ENCODE measurements at regions not wholly inside any gene's neighbourhood (a gene's known extent, or its start where the extent isn't known, plus 50 kb on each side); places are given as distances from the start of the nearest gene placed in this dataset.

GRCh38 chr5:75885321-75885720, 168.1 kb upstream of the POC5 start:
- H4K8ac ChIP-seq (ENCODE audit: extremely low read depth, insufficient read depth, low read length), result no peak overlapping the region
- no peak overlapping the region for H2BK15ac ChIP-seq (ENCODE audit: low read length)
- no peak overlapping the region for H2BK120ac ChIP-seq (replicated peaks; ENCODE audit: low read depth, low read length)
- no peak overlapping the region for H2AK5ac ChIP-seq (ENCODE audit: low read depth, low read length)
- no peak overlapping the region for H3K4me3 ChIP-seq (ENCODE audit: extremely low read depth in 1 of 4, insufficient read depth in 2 of 4, low read depth in 3 of 4, low read length in 4 of 4)
- 83% methylated on average over 1 of the region's 1 CpG; no CpG with 5 or more reads in 1 of the 2 experiments for WGBS, 2 experiments (ENCODE audit: extremely low coverage in 1 of 2, insufficient coverage in 1 of 2, insufficient read length in 1 of 2, insufficient replicate concordance in 2 of 2, low coverage in 1 of 2, low lambda C conversion rate in 2 of 2, missing lambda C conversion rate in 1 of 2)
- no peak overlapping the region for H3K23ac ChIP-seq (ENCODE audit: insufficient read length)
- no peaks in the 10 kb centered on the region for H3K36me3 ChIP-seq (ENCODE audit: control insufficient read depth in 2 of 4, insufficient read depth in 4 of 4, low read length in 3 of 4)
- no peak overlapping the region for H3K9ac ChIP-seq (replicated peaks in 1 of 4; ENCODE audit: extremely low read depth in 1 of 4, low read depth in 3 of 4, low read length in 3 of 4)
- no peak overlapping the region for H4K5ac ChIP-seq (ENCODE audit: insufficient read length, low read depth, low read length)
- peak overlapping the region; percentile 85 for H2AFZ ChIP-seq (ENCODE audit: low read length)
- ChIA-PET CTCF (ENCODE audit: partially characterized antibody) (interaction anchor here (0.6 to 3.6 kb wide), 27 partner anchors 10 to 788 kb away, joined by 3 to 21 read pairs (median 4); no protein-coding TSS in a partner anchor), POLR2A (ENCODE audit: partially characterized antibody) (no interaction called here)
- no peaks in the 10 kb centered on the region for H4K20me1 ChIP-seq (replicated peaks in 1 of 2; ENCODE audit: control insufficient read depth in 1 of 2, insufficient read depth in 2 of 2, low read length in 2 of 2)
- no peak overlapping the region for H2BK20ac ChIP-seq (ENCODE audit: low read length)
- no peak overlapping the region for H2BK12ac ChIP-seq (ENCODE audit: low read depth, low read length)
- H3K56ac ChIP-seq (replicated peaks; ENCODE audit: insufficient read length, low read depth, low read length), result no peak overlapping the region
- no peak overlapping the region for H3K27ac ChIP-seq (ENCODE audit: low read depth, low read length)
- no peak overlapping the region for H3K18ac ChIP-seq (ENCODE audit: extremely low read depth, low read length)
- H4K91ac ChIP-seq (replicated peaks; ENCODE audit: insufficient read length, low read length), result no peak overlapping the region
- no peak for FAIRE-seq
- DNase-seq (ENCODE audit: low read depth in 1 of 2, low spot score in 2 of 2), result no peak
- no peaks in the 10 kb centered on the region for H3K4me1 ChIP-seq (replicated peaks in 1 of 4; ENCODE audit: control insufficient read depth in 3 of 4, insufficient read depth in 4 of 4, low read length in 3 of 4)
- no peak overlapping the region for H2BK5ac ChIP-seq (ENCODE audit: low read depth, low read length)
- no peak overlapping the region for H3K4me2 ChIP-seq (ENCODE audit: insufficient read depth in 1 of 2, low read depth in 2 of 2, low read length in 2 of 2)
- no peaks in the 10 kb centered on the region for H3K79me1 ChIP-seq (ENCODE audit: low read depth, low read length)
- no peaks in the 10 kb centered on the region for H3K23me2 ChIP-seq (ENCODE audit: low read depth, low read length)
- no peak overlapping the region for H3K14ac ChIP-seq (ENCODE audit: insufficient read length)
- no peaks in the 10 kb centered on the region for H3K79me2 ChIP-seq (ENCODE audit: control insufficient read depth in 1 of 2, insufficient read depth in 2 of 2, low read length in 2 of 2)
- peaks cover 1 to 7% of the 10 kb centered on the region in 2 experiments; a peak in 2 of 4 replicates for H3K9me3 ChIP-seq (ENCODE audit: insufficient read depth in 2 of 2, low read depth in 1 of 2, low read length in 1 of 2)
- no peaks in the 10 kb centered on the region for H3K27me3 ChIP-seq (replicated peaks in 1 of 4; ENCODE audit: control insufficient read depth in 3 of 4, extremely low read depth in 1 of 4, insufficient read depth in 3 of 4, low read length in 3 of 4)
- H3K4ac ChIP-seq (replicated peaks; ENCODE audit: insufficient read length, low read depth, low read length), result no peak overlapping the region
- no peak for TF ChIP-seq JUND (IDR thresholded peaks at IDR 0.05; ENCODE audit: low read length)
- TF ChIP-seq CBX8 (IDR thresholded peaks at IDR 0.05; ENCODE audit: borderline replicate concordance, low read depth, low read length), result no peak
- TF ChIP-seq TAF1 (IDR thresholded peaks at IDR 0.05; ENCODE audit: low read depth, low read length), result no peak

All from H1 (cell line).